Activated CD8-positive, alpha-beta T cell treated with anti-CD3 and anti-CD28 coated beads for 36 hours (primary cell): ENCODE measurements at regions not wholly inside any gene's neighbourhood (a gene's known extent, or its start where the extent isn't known, plus 50 kb on each side); places are given as distances from the start of the nearest gene placed in this dataset.

Source experiments
- ATAC-seq: fragments of 200-7000 bp; cut with Tn5 transposase; one replicate; pipeline ENCODE4 v1.10.0; 2021; ENCODE audit warnings: mild to moderate bottlenecking, moderate library complexity
- CTCF ChIA-PET: fragments of 350-600 bp; sonication (Branson Sonifier 250); formaldehyde crosslinking; loops from one replicate; lab custom pipeline; 2021; ENCODE audit warnings: antibody characterized with exemption; lab: Charles Lee
- POLR2A ChIA-PET: fragments of 350-600 bp; sonication (Branson Sonifier 250); formaldehyde crosslinking; loops from one replicate; lab custom pipeline; 2021; ENCODE audit warnings: antibody characterized with exemption; lab: Charles Lee
- DNase-seq: peaks from one replicate; pipeline ENCODE4 v3.0.0-alpha.2; 2020
- H3K27ac Mint-ChIP-seq: one replicate; pipeline ENCODE4 v1.8.0; 2021; ENCODE audit warnings: mild to moderate bottlenecking, mixed read lengths
- H3K27me3 Mint-ChIP-seq: one replicate; pipeline ENCODE4 v1.8.0; 2021; ENCODE audit warnings: mixed read lengths
- H3K36me3 Mint-ChIP-seq: one replicate; pipeline ENCODE4 v1.8.0; 2021; ENCODE audit warnings: low read depth, mixed read lengths
- H3K4me1 Mint-ChIP-seq: one replicate; pipeline ENCODE4 v1.8.0; 2021; ENCODE audit warnings: low read depth, mixed read lengths
- H3K4me3 Mint-ChIP-seq: one replicate; pipeline ENCODE4 v1.8.0; 2021; ENCODE audit warnings: mild to moderate bottlenecking, moderate library complexity, mixed read lengths
- H3K9me3 Mint-ChIP-seq: one replicate; pipeline ENCODE4 v1.8.0; 2021; ENCODE audit warnings: mixed read lengths
- intact Hi-C: fragments of 100-400 bp; cut with micrococcal nuclease; formaldehyde crosslinking; loops from one replicate; pipeline ENCODE4 v1.10.0; 2022
- TF ChIP-seq, protein P1 (sequence below): fragments of 200-600 bp; IDR thresholded peaks from one replicate; pipeline ENCODE4 v1.8.0; 2022; ENCODE audit warnings: antibody characterized with exemption, mild to moderate bottlenecking

DNA sequence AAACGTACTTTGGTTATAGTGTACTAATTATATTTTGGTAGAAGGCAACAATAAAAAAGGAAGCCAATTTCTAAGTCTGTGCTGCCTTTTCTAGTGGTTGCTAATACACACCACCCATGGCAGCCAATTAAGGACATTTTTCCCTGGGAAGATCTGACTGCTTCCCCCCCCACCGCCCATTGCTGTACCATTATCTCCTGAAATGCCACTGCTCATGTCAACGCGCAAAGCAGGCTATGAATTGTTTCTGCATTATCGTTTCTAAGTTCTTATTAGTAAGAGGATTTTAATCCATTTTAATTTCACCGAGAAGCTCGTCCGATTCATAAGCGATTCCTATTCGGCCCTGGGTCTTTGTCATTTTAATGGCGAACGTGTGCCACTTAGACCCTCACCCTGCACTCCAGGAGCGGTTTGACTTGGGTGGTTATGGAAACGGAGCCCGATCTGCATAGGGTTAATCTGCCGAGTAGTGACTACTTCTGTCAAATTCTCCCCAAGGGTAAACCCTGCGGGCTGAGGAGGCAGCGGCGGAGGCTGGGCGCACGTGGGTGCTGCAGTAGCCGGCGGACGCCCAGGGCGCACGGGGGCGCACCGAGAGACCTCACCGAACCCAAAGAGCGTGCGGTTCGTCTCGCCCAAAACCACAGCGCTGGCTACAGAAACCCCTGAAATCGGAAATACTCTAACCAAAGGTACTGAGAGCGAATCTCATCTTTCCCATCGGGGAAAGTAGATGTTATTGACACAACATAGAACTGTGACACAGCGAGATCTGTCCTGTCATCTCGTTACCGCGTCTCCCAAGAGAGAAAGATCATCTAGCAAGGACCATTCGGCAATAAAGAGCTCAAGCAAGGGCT is 55.8 kb upstream of the SHC3 start:
- DNase-seq (peak; percentile 68), ATAC-seq (peak; percentile 79)
- Mint-ChIP-seq H3K4me3 (no peak overlapping the region), H3K4me1 (peaks cover 20% of the 10 kb centered on the region), H3K27me3 (peaks cover 54% of the 10 kb centered on the region), H3K9me3 (peaks cover 2% of the 10 kb centered on the region), H3K27ac (no peak overlapping the region), H3K36me3 (no peaks in the 10 kb centered on the region)
- intact Hi-C loops: no loop called here
- ChIA-PET POLR2A (interaction anchor here (0.6 kb wide), 1 partner anchor 10 kb away, joined by 3 read pairs; no protein-coding TSS in a partner anchor), CTCF (no interaction called here)
- TF ChIP-seq, protein P1, sequence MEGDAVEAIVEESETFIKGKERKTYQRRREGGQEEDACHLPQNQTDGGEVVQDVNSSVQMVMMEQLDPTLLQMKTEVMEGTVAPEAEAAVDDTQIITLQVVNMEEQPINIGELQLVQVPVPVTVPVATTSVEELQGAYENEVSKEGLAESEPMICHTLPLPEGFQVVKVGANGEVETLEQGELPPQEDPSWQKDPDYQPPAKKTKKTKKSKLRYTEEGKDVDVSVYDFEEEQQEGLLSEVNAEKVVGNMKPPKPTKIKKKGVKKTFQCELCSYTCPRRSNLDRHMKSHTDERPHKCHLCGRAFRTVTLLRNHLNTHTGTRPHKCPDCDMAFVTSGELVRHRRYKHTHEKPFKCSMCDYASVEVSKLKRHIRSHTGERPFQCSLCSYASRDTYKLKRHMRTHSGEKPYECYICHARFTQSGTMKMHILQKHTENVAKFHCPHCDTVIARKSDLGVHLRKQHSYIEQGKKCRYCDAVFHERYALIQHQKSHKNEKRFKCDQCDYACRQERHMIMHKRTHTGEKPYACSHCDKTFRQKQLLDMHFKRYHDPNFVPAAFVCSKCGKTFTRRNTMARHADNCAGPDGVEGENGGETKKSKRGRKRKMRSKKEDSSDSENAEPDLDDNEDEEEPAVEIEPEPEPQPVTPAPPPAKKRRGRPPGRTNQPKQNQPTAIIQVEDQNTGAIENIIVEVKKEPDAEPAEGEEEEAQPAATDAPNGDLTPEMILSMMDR: no peak

DNA sequence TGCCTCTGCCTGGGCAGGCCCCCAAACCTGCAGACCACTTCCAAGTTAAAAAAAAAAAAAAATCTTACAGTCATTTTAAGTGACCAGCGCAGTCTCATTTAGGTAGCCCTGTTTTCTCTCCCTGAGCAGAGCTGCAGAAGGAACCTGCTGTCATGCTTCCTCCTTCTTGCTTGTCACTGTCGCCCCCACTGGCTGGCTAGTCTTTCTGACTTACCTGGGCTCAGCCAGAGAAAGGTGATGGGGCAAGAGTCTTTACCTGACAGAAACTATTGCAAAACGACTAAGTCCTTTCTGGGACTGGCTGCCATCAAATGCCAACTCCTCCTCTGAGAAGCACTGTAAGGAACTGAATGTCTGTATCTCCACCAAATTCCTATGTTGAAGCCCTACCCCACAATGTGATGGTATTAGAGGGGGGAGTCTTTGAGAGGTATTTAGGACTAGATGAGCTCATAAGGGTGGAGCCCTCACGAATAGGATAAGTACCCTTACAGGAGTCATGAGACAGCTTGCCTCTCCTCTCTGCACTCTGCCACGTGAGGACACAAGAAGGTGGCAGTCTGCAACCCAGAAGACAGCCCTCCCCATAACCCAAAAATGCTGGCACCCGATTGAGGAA is 58.4 kb upstream of the SHC3 start:
- Mint-ChIP-seq H3K4me1 (peaks cover 20% of the 10 kb centered on the region), H3K36me3 (no peaks in the 10 kb centered on the region), H3K27ac (no peak overlapping the region), H3K9me3 (no peaks in the 10 kb centered on the region), H3K27me3 (peaks cover 55% of the 10 kb centered on the region), H3K4me3 (no peak overlapping the region)
- ATAC-seq (no peak), DNase-seq (no peak)
- intact Hi-C loops: no loop called here
- TF ChIP-seq, protein P1: no peak
- ChIA-PET POLR2A (no interaction called here), CTCF (no interaction called here)

- H3K27me3 Mint-ChIP-seq: peaks cover 49% of the 10 kb centered on the region
- ATAC-seq: no peak
- intact Hi-C loops: no loop called here
Measured at GRCh38 chr9:89238424-89238823, 59.8 kb upstream of the SHC3 start.

DNA sequence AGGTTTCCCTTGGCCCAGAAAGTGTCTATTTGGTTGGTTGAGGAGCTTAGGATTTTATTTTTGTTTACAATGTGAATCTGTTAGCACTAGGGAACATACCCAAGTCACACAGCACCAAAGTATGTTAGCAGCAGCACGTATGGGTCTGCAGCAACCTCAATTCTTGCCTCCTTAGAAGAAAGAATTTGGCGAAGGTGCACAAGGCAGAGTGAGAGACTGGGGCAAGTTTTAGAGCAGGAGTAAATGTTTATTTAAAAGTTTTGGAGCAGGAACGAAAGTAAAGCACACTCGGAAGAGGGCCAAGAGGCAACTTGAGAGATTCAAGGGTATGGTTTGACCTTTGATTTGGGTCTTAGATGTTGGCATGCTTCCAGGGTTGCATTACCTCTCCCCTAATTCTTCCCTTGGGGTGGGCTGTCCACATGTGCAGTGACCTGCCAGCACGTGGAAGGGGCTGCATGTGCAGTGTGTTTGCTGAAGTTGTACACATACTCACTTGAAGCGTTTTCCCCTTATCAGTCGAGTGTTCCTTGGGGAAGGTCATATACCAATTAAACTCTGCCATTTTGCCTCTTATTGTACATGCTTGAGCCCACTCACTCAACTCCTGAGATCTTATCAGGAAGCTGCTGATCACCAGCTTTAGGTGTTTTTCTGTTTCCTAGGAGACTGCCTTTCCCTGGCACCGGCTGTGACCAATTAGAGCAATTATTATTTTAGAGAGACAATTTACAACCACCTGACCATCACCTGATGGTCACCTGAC is 64.9 kb upstream of the SHC3 start:
- DNase-seq: no peak
- H3K27me3 Mint-ChIP-seq: peaks cover 17% of the 10 kb centered on the region
- no peak for ATAC-seq
- no peaks in the 10 kb centered on the region for H3K4me1 Mint-ChIP-seq
- TF ChIP-seq, protein P1: no peak
- H3K9me3 Mint-ChIP-seq: no peaks in the 10 kb centered on the region
- intact Hi-C loops: no loop called here
- CTCF ChIA-PET: no interaction called here
- POLR2A ChIA-PET: no interaction called here
- H3K36me3 Mint-ChIP-seq: no peaks in the 10 kb centered on the region
- H3K27ac Mint-ChIP-seq: no peak overlapping the region
- no peak overlapping the region for H3K4me3 Mint-ChIP-seq

More at GRCh38 chr9:89238424-89238823, 59.8 kb upstream of the SHC3 start:
- CTCF ChIA-PET: no interaction called here
- Mint-ChIP-seq H3K4me1 (peaks cover 20% of the 10 kb centered on the region), H3K27ac (no peak overlapping the region), H3K36me3 (no peaks in the 10 kb centered on the region), H3K4me3 (no peak overlapping the region), H3K9me3 (no peaks in the 10 kb centered on the region)
- no peak for DNase-seq
- TF ChIP-seq, protein P1: no peak
- POLR2A ChIA-PET: no interaction called here
